Pancreas (tissue), 10 donors: ENCODE measurements at regions not wholly inside any gene's neighbourhood (a gene's known extent, or its start where the extent isn't known, plus 50 kb on each side); places are given as distances from the start of the nearest gene placed in this dataset.

Source experiments
- ATAC-seq, 4 donors: fragments of 200-7000 bp; cut with Tn5 transposase; one replicate each; pipeline versions ENCODE4 v1.8.0 to v1.9.1; 2020; ENCODE audit warnings: mild to moderate bottlenecking in 4 of 4, moderate library complexity in 4 of 4
- DNase-seq, 6 donors: peaks; one replicate each; pipeline ENCODE4 v3.0.0-alpha.2; 2020
- FAIRE-seq: peaks from 2 replicates; lab custom pipeline; 2012; peaks lifted over from hg19 to GRCh38; lab: Jason Lieb, UNC
- H3K27ac ChIP-seq, 4 donors: fragments of 200-600 bp; sonication (generic); 1 replicate in 3 of 4; 2 replicates in 1 of 4; pipeline versions ENCODE4 v1.5.0 to v1.8.0; 2020
- H3K27me3 ChIP-seq, 4 donors: fragments of 200-600 bp; one replicate each; pipeline ENCODE4 v1.8.0; 2021
- H3K36me3 ChIP-seq, 3 donors: fragments of 200-600 bp; sonication (generic) in 1 of 3; one replicate each; pipeline versions ENCODE4 v1.5.0 to v1.8.0; 2020 to 2021
- H3K4me1 ChIP-seq, 3 donors: fragments of 200-600 bp; one replicate each; pipeline ENCODE4 v1.8.0; 2021
- H3K4me3 ChIP-seq, 4 donors: fragments of 200-600 bp; sonication (generic) in 2 of 4; one replicate each; pipeline versions ENCODE4 v1.5.0 to v1.8.0; 2020 to 2021
- H3K9me3 ChIP-seq, 4 donors: fragments of 200-600 bp; one replicate each; pipeline ENCODE4 v1.8.0; 2021
- CTCF ChIP-seq, 4 donors: fragments of 200-600 bp; sonication (generic) in 3 of 4; IDR thresholded peaks; one replicate each; pipeline versions ENCODE4 v1.5.0 to v1.8.0; 2021; ENCODE audit warnings: antibody characterized with exemption in 4 of 4
- WGBS, 2 donors: extraction: QIAGEN DNeasy Blood & Tissue Kit; methylation state at CpG; one replicate each; pipeline ENCODE4 v1.1.7; 2013; 5-methylcytosine and 5-hydroxymethylcytosine counted together
- intact Hi-C, 3 donors: fragments of 100-400 bp; cut with DNase I; formaldehyde crosslinking; loops; one replicate each; pipeline versions ENCODE4 v1.11.1 to v1.14.2; 2022
- donor health status: healthy with polysubstance abuse.
- donor health status: DM: no; HTN: no; CAD: no; lungs with moderate emphysema.
- donor health status: DM: no; HTN: no; CAD: no.
- donor health status: control.
- donor health status: control.
- donor health status: Bipolar disorder and iron deficiency.
- donor health status: DM: yes; HTN: yes; CAD: no.
- donor health status: DM: no; HTN: no; CAD: no.
- donor health status: DM: no; HTN: no; CAD: no.
- donor health status: DM: yes; HTN: yes; CAD: no.

GRCh38 chr1:64357422-64357821, 112.5 kb upstream of the CACHD1 start:
- ATAC-seq: no peak
- FAIRE-seq: no peak
- no peaks in the 10 kb centered on the region for H3K36me3 ChIP-seq
- no peak overlapping the region for H3K4me3 ChIP-seq
- TF ChIP-seq CTCF (IDR thresholded peaks at IDR 0.05): no peak
- WGBS, 2 donors: 51 to 56% methylated on average over 6 of the region's 6 CpGs
- H3K9me3 ChIP-seq: no peaks in the 10 kb centered on the region
- intact Hi-C loops: no loop called here
- no peaks in the 10 kb centered on the region for H3K4me1 ChIP-seq
- peak overlapping the region in 2 of 4 donors; percentile 8 to 23 for H3K27ac ChIP-seq
- no peak for DNase-seq
- H3K27me3 ChIP-seq: no peaks in the 10 kb centered on the region

GRCh38 chr1:64358692-64359091, 111.2 kb upstream of the CACHD1 start:
- FAIRE-seq: no peak
- 76 to 79% methylated on average over 5 of the region's 5 CpGs for WGBS, 2 donors

GRCh38 chr1:64361974-64362373, 108.0 kb upstream of the CACHD1 start:
- Histone ChIP-seq H3K27me3 (no peaks in the 10 kb centered on the region), H3K4me1 (no peaks in the 10 kb centered on the region), H3K4me3 (no peak overlapping the region), H3K9me3 (no peaks in the 10 kb centered on the region), H3K27ac (no peak overlapping the region), H3K36me3 (no peaks in the 10 kb centered on the region)
- FAIRE-seq: no peak
- intact Hi-C loops: no loop called here
- no peak for TF ChIP-seq CTCF (IDR thresholded peaks at IDR 0.05)
- 85 to 97% methylated on average over 3 of the region's 3 CpGs for WGBS, 2 donors
- DNase-seq: no peak
- ATAC-seq: no peak

More at GRCh38 chr1:64358692-64359091, 111.2 kb upstream of the CACHD1 start:
- Histone ChIP-seq H3K27me3 (no peaks in the 10 kb centered on the region), H3K36me3 (no peaks in the 10 kb centered on the region), H3K9me3 (no peaks in the 10 kb centered on the region), H3K4me1 (no peaks in the 10 kb centered on the region), H3K27ac (no peak overlapping the region), H3K4me3 (no peak overlapping the region)
- no peak for ATAC-seq
- DNase-seq: no peak
- TF ChIP-seq CTCF (IDR thresholded peaks at IDR 0.05): no peak
- intact Hi-C loops: no loop called here

GRCh38 chr1:64363111-64363510, 106.8 kb upstream of the CACHD1 start:
- H3K9me3 ChIP-seq: no peaks in the 10 kb centered on the region
- FAIRE-seq (no peak), ATAC-seq (no peak), DNase-seq (peak in 1 of 6 donors; percentile 19)
- no peaks in the 10 kb centered on the region for H3K36me3 ChIP-seq
- no peak for TF ChIP-seq CTCF (IDR thresholded peaks at IDR 0.05)
- H3K4me1 ChIP-seq: no peaks in the 10 kb centered on the region
- no peak overlapping the region for H3K27ac ChIP-seq
- H3K4me3 ChIP-seq: no peak overlapping the region
- intact Hi-C loops: no loop called here
- no peaks in the 10 kb centered on the region for H3K27me3 ChIP-seq
- WGBS, 2 donors: 59 to 75% methylated on average over 4 of the region's 4 CpGs

GRCh38 chr1:64363616-64364015, 106.3 kb upstream of the CACHD1 start:
- H3K4me3 ChIP-seq: no peak overlapping the region
- intact Hi-C loops: no loop called here
- H3K4me1 ChIP-seq: no peaks in the 10 kb centered on the region
- H3K27ac ChIP-seq: no peak overlapping the region
- no peak for ATAC-seq
- H3K27me3 ChIP-seq: no peaks in the 10 kb centered on the region
- no peaks in the 10 kb centered on the region for H3K9me3 ChIP-seq
- no peak for DNase-seq
- TF ChIP-seq CTCF (IDR thresholded peaks at IDR 0.05): no peak
- H3K36me3 ChIP-seq: no peaks in the 10 kb centered on the region
- FAIRE-seq: no peak
